GM21825 (cell line): ENCODE measurements at regions not wholly inside any gene's neighbourhood (a gene's known extent, or its start where the extent isn't known, plus 50 kb on each side); places are given as distances from the start of the nearest gene placed in this dataset.

Source experiments
- ATAC-seq: cut with Tn5 transposase; IDR thresholded peaks from one replicate; pipeline ENCODE4 v1.9.1; 2021; ENCODE audit warnings: mild to moderate bottlenecking, moderate library complexity; ENCODE audit not compliant: unreplicated experiment

GRCh38 chr4:168037676-168038075 is 54.7 kb upstream of the ANXA10 start:
- ATAC-seq: no peak

GRCh38 chr4:168039593-168039992 is 52.7 kb upstream of the ANXA10 start:
- no peak for ATAC-seq
